HepG2 (cell line): ENCODE measurements at regions not wholly inside any gene's neighbourhood (a gene's known extent, or its start where the extent isn't known, plus 50 kb on each side); places are given as distances from the start of the nearest gene placed in this dataset.
"Not testable (repeated sequence)": the region's sequence is repeated elsewhere in the genome, so short reads cannot be mapped to it uniquely, and the experiment has no call there.

Source experiments
- ATF3 ChIP-seq: sonication (generic); formaldehyde crosslinking; IDR thresholded peaks from 2 replicates; pipeline ENCODE4 v1.4.0; 2020; ENCODE audit warnings: missing genetic modification reagents
- CC2D1A ChIP-seq: sonication (generic); formaldehyde crosslinking; IDR thresholded peaks from 2 replicates; pipeline ENCODE4 v1.8.1; 2023; ENCODE audit warnings: mild to moderate bottlenecking, missing genetic modification reagents
- CHD2 ChIP-seq: IDR thresholded peaks from 2 replicates; pipeline ENCODE4 v1.6.1; 2011; ENCODE audit warnings: low read depth, low read length, improper control_type of control experiment
- CREB3 ChIP-seq: sonication (generic); formaldehyde crosslinking; IDR thresholded peaks from 2 replicates; pipeline ENCODE4 v1.5.0; 2020; ENCODE audit warnings: missing genetic modification reagents
- CTCF ChIP-seq: sonication (generic); formaldehyde crosslinking; IDR thresholded peaks from 2 replicates; pipeline ENCODE4 v1.5.0; 2020; ENCODE audit warnings: mild to moderate bottlenecking, missing genetic modification reagents, moderate library complexity
- GLI4 ChIP-seq: sonication (generic); formaldehyde crosslinking; IDR thresholded peaks from 2 replicates; pipeline ENCODE4 v1.5.1; 2020; ENCODE audit warnings: missing genetic modification reagents, mild to moderate bottlenecking, moderate library complexity, borderline replicate concordance
- RFX5 ChIP-seq: IDR thresholded peaks from 2 replicates; pipeline ENCODE4 v1.6.1; 2011; ENCODE audit warnings: low read depth, low read length, improper control_type of control experiment
- TP53 ChIP-seq: sonication (generic); formaldehyde crosslinking; conservative IDR thresholded peaks from 2 replicates; pipeline ENCODE4 v1.4.0; 2020; ENCODE audit warnings: missing genetic modification reagents
- ZKSCAN1 ChIP-seq: fragments of 150-350 bp; IDR thresholded peaks from 2 replicates; pipeline ENCODE4 v1.6.1; 2014; ENCODE audit warnings: low read length
- ZNF225 ChIP-seq: sonication (generic); formaldehyde crosslinking; IDR thresholded peaks from 2 replicates; pipeline ENCODE4 v1.4.0; 2020; ENCODE audit warnings: mild to moderate bottlenecking, missing genetic modification reagents
- ZNF263 ChIP-seq: sonication (generic); formaldehyde crosslinking; IDR thresholded peaks from 2 replicates; pipeline ENCODE4 v1.4.0; 2020; ENCODE audit warnings: missing genetic modification reagents
- ZNF34 ChIP-seq: sonication (generic); formaldehyde crosslinking; IDR thresholded peaks from 2 replicates; pipeline ENCODE4 v1.4.0; 2020; ENCODE audit warnings: mild to moderate bottlenecking, missing genetic modification reagents, borderline replicate concordance
- ZNF605 ChIP-seq: sonication (generic); formaldehyde crosslinking; IDR thresholded peaks from 2 replicates; pipeline ENCODE4 v1.8.0; 2022; ENCODE audit warnings: mild to moderate bottlenecking, missing genetic modification reagents

GRCh38 chr2:212715411-212715810, 176.8 kb upstream of the ERBB4 start:
- TF ChIP-seq CREB3 (CRISPR knock-in tag); ZNF225 (CRISPR knock-in tag); CTCF (CRISPR knock-in tag); RFX5; GLI4 (CRISPR knock-in tag); TP53 (CRISPR knock-in tag); ZNF34; ZNF605 (CRISPR knock-in tag); CC2D1A; CHD2; ZKSCAN1; ZNF263 (CRISPR knock-in tag); ATF3: not testable (repeated sequence)
